ENCODE measurements at regions not wholly inside any gene's neighbourhood (a gene's known extent, or its start where the extent isn't known, plus 50 kb on each side); places are given as distances from the start of the nearest gene placed in this dataset.

GRCh38 chr12:113684908-113685782 is 213.5 kb upstream of the LHX5 start:
- peaks cover 51% of the 10 kb centered on the region for H3K27me3 Mint-ChIP-seq
- H3K36me3 Mint-ChIP-seq (ENCODE audit: insufficient read depth) = no peaks in the 10 kb centered on the region
- H3K4me3 Mint-ChIP-seq (ENCODE audit: low read depth) = no peak overlapping the region
- peaks cover 3% of the 10 kb centered on the region for H3K4me1 Mint-ChIP-seq (ENCODE audit: low read depth)
- no peak overlapping the region for H3K27ac Mint-ChIP-seq
- no peak for DNase-seq (ENCODE audit: low spot score, unreplicated experiment)
- TF ChIP-seq CTCF (IDR thresholded peaks at IDR 0.05; ENCODE audit: unreplicated experiment) = no peak
- no peaks in the 10 kb centered on the region for H3K9me3 Mint-ChIP-seq (ENCODE audit: low read depth)

- Mint-ChIP-seq H3K36me3 (ENCODE audit: insufficient read depth) (no peaks in the 10 kb centered on the region), H3K4me1 (ENCODE audit: low read depth) (peaks cover 3% of the 10 kb centered on the region), H3K9me3 (ENCODE audit: low read depth) (no peaks in the 10 kb centered on the region), H3K27me3 (peaks cover 55% of the 10 kb centered on the region), H3K27ac (no peak overlapping the region), H3K4me3 (ENCODE audit: low read depth) (no peak overlapping the region)
- DNase-seq (ENCODE audit: low spot score, unreplicated experiment) = no peak
- no peak for TF ChIP-seq CTCF (IDR thresholded peaks at IDR 0.05; ENCODE audit: unreplicated experiment)
Observed at GRCh38 chr12:113684053-113684907, 212.6 kb upstream of the LHX5 start.

- Mint-ChIP-seq H3K9me3 (ENCODE audit: low read depth) (no peaks in the 10 kb centered on the region), H3K27me3 (peaks cover 54% of the 10 kb centered on the region), H3K4me3 (ENCODE audit: low read depth) (no peak overlapping the region), H3K36me3 (ENCODE audit: insufficient read depth) (no peaks in the 10 kb centered on the region), H3K27ac (no peak overlapping the region), H3K4me1 (ENCODE audit: low read depth) (peaks cover 3% of the 10 kb centered on the region)
- no peak for TF ChIP-seq CTCF (IDR thresholded peaks at IDR 0.05; ENCODE audit: unreplicated experiment)
- no peak for DNase-seq (ENCODE audit: low spot score, unreplicated experiment)
Observed at GRCh38 chr12:113683574-113683973, 211.9 kb upstream of the LHX5 start.

GRCh38 chr12:113680868-113681267 is 209.2 kb upstream of the LHX5 start:
- Mint-ChIP-seq H3K4me3 (ENCODE audit: low read depth) (no peak overlapping the region), H3K27me3 (peaks cover 70% of the 10 kb centered on the region), H3K9me3 (ENCODE audit: low read depth) (no peaks in the 10 kb centered on the region), H3K36me3 (ENCODE audit: insufficient read depth) (no peaks in the 10 kb centered on the region), H3K4me1 (ENCODE audit: low read depth) (peaks cover 3% of the 10 kb centered on the region), H3K27ac (no peak overlapping the region)
- no peak for DNase-seq (ENCODE audit: low spot score, unreplicated experiment)
- no peak for TF ChIP-seq CTCF (IDR thresholded peaks at IDR 0.05; ENCODE audit: unreplicated experiment)
